HL-60 (cell line): ENCODE measurements at regions not wholly inside any gene's neighbourhood (a gene's known extent, or its start where the extent isn't known, plus 50 kb on each side); places are given as distances from the start of the nearest gene placed in this dataset.

ENCODE experiments used
- GABPA ChIP-seq: IDR thresholded peaks from 2 replicates; pipeline ENCODE4 v1.6.1; 2012; ENCODE audit warnings: low read depth
- POLR2AphosphoS5 ChIP-seq: IDR thresholded peaks from 2 replicates; pipeline ENCODE4 v1.6.1; 2012; ENCODE audit warnings: low read depth
- SPI1 ChIP-seq: IDR thresholded peaks from 2 replicates; pipeline ENCODE4 v1.6.1; 2012; ENCODE audit warnings: low read depth, mild to moderate bottlenecking, borderline replicate concordance
- TF ChIP-seq, protein P1 (sequence below): IDR thresholded peaks from one replicate; pipeline ENCODE4 v1.5.1; 2011; ENCODE audit warnings: low read length, control low read depth, inconsistent platforms; ENCODE audit not compliant: insufficient read depth
- TF ChIP-seq, protein P2 (sequence below): IDR thresholded peaks from 2 replicates; pipeline ENCODE4 v1.6.1; 2012; ENCODE audit warnings: low read depth; ENCODE audit not compliant: insufficient replicate concordance

- TF ChIP-seq POLR2AphosphoS5 (no peak), GABPA (no peak), SPI1 (no peak)
- TF ChIP-seq, protein P1, sequence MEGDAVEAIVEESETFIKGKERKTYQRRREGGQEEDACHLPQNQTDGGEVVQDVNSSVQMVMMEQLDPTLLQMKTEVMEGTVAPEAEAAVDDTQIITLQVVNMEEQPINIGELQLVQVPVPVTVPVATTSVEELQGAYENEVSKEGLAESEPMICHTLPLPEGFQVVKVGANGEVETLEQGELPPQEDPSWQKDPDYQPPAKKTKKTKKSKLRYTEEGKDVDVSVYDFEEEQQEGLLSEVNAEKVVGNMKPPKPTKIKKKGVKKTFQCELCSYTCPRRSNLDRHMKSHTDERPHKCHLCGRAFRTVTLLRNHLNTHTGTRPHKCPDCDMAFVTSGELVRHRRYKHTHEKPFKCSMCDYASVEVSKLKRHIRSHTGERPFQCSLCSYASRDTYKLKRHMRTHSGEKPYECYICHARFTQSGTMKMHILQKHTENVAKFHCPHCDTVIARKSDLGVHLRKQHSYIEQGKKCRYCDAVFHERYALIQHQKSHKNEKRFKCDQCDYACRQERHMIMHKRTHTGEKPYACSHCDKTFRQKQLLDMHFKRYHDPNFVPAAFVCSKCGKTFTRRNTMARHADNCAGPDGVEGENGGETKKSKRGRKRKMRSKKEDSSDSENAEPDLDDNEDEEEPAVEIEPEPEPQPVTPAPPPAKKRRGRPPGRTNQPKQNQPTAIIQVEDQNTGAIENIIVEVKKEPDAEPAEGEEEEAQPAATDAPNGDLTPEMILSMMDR: no peak
- TF ChIP-seq, protein P2, sequence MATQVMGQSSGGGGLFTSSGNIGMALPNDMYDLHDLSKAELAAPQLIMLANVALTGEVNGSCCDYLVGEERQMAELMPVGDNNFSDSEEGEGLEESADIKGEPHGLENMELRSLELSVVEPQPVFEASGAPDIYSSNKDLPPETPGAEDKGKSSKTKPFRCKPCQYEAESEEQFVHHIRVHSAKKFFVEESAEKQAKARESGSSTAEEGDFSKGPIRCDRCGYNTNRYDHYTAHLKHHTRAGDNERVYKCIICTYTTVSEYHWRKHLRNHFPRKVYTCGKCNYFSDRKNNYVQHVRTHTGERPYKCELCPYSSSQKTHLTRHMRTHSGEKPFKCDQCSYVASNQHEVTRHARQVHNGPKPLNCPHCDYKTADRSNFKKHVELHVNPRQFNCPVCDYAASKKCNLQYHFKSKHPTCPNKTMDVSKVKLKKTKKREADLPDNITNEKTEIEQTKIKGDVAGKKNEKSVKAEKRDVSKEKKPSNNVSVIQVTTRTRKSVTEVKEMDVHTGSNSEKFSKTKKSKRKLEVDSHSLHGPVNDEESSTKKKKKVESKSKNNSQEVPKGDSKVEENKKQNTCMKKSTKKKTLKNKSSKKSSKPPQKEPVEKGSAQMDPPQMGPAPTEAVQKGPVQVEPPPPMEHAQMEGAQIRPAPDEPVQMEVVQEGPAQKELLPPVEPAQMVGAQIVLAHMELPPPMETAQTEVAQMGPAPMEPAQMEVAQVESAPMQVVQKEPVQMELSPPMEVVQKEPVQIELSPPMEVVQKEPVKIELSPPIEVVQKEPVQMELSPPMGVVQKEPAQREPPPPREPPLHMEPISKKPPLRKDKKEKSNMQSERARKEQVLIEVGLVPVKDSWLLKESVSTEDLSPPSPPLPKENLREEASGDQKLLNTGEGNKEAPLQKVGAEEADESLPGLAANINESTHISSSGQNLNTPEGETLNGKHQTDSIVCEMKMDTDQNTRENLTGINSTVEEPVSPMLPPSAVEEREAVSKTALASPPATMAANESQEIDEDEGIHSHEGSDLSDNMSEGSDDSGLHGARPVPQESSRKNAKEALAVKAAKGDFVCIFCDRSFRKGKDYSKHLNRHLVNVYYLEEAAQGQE: no peak
Measured at GRCh38 chr7:66464059-66464458, 164.6 kb upstream of the KCTD7 start.
